NB4 (cell line): ENCODE measurements at regions not wholly inside any gene's neighbourhood (a gene's known extent, or its start where the extent isn't known, plus 50 kb on each side); places are given as distances from the start of the nearest gene placed in this dataset.

Source experiments
- DNase-seq: peaks from one replicate; pipeline ENCODE4 v3.0.0; 2010; ENCODE audit warnings: low read depth
- H3K4me3 ChIP-seq: one replicate; pipeline ENCODE4 v1.5.1; 2011; ENCODE audit warnings: mild to moderate bottlenecking, low read depth, low read length, moderate library complexity
- MAX ChIP-seq: IDR thresholded peaks from 2 replicates; pipeline ENCODE4 v1.6.1; 2011; ENCODE audit warnings: low read depth, low read length
- MYC ChIP-seq: IDR thresholded peaks from 2 replicates; pipeline ENCODE4 v1.6.1; 2011; ENCODE audit warnings: low read depth, low read length
- POLR2A ChIP-seq: IDR thresholded peaks from 2 replicates; pipeline ENCODE4 v1.6.1; 2011; ENCODE audit warnings: mild to moderate bottlenecking; ENCODE audit not compliant: insufficient read length; ENCODE audit errors: extremely low read depth
- TF ChIP-seq, protein P1 (sequence below): IDR thresholded peaks from one replicate; pipeline ENCODE4 v1.5.1; 2012; ENCODE audit warnings: low read depth, low read length

DNA sequence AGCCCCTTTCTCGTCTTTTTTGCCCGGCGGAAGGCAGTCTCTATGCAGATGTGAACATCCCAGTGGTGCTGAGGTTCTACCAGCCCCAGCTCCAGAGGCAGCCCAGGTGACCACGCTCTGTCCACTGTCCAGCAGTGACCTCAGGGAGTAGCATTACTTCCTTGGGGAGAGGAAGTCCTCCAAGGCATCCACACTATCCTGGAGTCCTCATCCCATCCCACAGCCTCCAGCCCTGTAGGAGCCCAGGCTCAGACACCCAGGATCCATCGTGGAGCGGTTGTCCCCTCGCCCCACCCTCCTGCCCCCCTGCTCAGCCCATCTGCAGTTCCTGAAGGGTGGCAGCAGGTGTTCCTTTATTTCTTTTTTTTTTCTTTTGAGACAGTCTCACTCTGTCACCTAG, 294.5 kb upstream of the IRX4 start:
- no peak for DNase-seq
- H3K4me3 ChIP-seq, result no peak overlapping the region
- TF ChIP-seq POLR2A (no peak), MAX (no peak), MYC (no peak)
- TF ChIP-seq, protein P1, sequence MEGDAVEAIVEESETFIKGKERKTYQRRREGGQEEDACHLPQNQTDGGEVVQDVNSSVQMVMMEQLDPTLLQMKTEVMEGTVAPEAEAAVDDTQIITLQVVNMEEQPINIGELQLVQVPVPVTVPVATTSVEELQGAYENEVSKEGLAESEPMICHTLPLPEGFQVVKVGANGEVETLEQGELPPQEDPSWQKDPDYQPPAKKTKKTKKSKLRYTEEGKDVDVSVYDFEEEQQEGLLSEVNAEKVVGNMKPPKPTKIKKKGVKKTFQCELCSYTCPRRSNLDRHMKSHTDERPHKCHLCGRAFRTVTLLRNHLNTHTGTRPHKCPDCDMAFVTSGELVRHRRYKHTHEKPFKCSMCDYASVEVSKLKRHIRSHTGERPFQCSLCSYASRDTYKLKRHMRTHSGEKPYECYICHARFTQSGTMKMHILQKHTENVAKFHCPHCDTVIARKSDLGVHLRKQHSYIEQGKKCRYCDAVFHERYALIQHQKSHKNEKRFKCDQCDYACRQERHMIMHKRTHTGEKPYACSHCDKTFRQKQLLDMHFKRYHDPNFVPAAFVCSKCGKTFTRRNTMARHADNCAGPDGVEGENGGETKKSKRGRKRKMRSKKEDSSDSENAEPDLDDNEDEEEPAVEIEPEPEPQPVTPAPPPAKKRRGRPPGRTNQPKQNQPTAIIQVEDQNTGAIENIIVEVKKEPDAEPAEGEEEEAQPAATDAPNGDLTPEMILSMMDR, result no peak

- no peak for DNase-seq
- TF ChIP-seq, protein P1, result no peak
- TF ChIP-seq MAX, result no peak
- no peak overlapping the region for H3K4me3 ChIP-seq
Measured at GRCh38 chr5:2176581-2176980, 293.9 kb upstream of the IRX4 start.

DNA sequence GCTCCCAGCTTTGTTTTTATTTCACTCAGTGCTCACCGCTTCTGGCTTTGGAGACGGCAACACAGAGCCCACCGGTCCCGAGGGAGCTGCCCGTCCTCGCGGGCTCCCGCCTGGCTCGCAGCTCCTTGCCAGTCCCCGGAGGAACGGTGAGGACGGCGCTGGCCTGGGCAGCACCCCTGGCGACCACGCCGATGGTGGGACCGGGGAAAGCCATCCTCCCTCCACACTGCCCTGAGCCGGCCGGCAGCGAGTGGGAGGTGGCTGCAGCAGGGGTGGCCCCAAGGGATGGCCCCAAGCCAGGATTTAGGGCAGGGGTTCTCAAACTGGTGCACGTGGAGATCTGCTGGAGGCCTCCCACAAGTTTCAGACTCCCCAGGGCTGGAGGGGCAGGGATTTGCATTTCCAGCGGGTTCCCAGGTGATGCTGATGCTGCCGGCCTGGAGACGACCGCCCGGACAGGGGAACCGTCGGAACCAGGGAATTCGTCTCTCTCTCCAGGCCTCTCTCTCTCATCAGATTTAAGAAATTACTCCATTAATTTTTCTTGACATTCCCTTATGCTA, 293.2 kb upstream of the IRX4 start:
- no peak overlapping the region for H3K4me3 ChIP-seq
- no peak for TF ChIP-seq POLR2A
- TF ChIP-seq MAX, result no peak
- TF ChIP-seq, protein P1, result no peak
- TF ChIP-seq MYC, result no peak

GRCh38 chr5:2175041-2175440, 292.3 kb upstream of the IRX4 start:
- H3K4me3 ChIP-seq, result no peak overlapping the region
- TF ChIP-seq MYC (no peak), MAX (no peak), POLR2A (no peak)
- TF ChIP-seq, protein P1, result no peak
- DNase-seq, result no peak

More for the DNA sequence above, 293.2 kb upstream of the IRX4 start:
- DNase-seq, result no peak

DNA sequence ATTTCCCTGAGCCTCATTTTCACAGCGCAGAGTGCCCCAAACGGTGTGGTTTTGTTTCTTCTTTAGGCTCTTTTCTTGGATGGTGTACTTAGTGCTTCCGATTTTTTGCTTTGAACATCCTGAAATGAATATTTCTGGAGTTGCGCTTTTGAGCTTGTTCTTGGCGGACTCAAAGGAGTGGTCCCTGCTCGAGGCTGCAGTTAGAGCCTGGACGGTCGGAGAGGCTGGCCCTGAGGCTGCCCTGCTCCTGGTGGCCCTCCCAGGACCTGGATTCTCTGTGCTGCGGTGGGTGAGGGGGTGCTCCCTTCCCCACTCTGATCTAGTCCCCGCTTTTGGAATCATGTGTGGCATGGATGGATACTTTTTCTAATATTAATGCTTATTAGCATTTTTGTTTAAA, 291.8 kb upstream of the IRX4 start:
- no peak for DNase-seq
- no peak for TF ChIP-seq POLR2A
- H3K4me3 ChIP-seq, result no peak overlapping the region

- DNase-seq, result no peak
- no peak overlapping the region for H3K4me3 ChIP-seq
- no peak for TF ChIP-seq POLR2A
- no peak for TF ChIP-seq MAX
- TF ChIP-seq MYC, result no peak
- TF ChIP-seq, protein P1, result no peak
Measured at GRCh38 chr5:2173151-2173834, 290.6 kb upstream of the IRX4 start.
